ENCODE measurements at regions not wholly inside any gene's neighbourhood (a gene's known extent, or its start where the extent isn't known, plus 50 kb on each side); places are given as distances from the start of the nearest gene placed in this dataset.
A peak's percentile ranks its signal among the peaks of the same experiment; 100 is the strongest.
"Not testable (repeated sequence)": the region's sequence is repeated elsewhere in the genome, so short reads cannot be mapped to it uniquely, and the experiment has no call there.

GRCh38 chr7:113402005-113402404 is 283.7 kb upstream of the SMIM30 start:
- DNase-seq (ENCODE audit: low read depth) = no peak

GRCh38 chr7:113394856-113395255 is 276.5 kb upstream of the SMIM30 start:
- DNase-seq (ENCODE audit: low read depth) = no peak

GRCh38 chr7:113392841-113393540 is 274.6 kb upstream of the SMIM30 start:
- no peak for DNase-seq (ENCODE audit: low read depth)

- DNase-seq (ENCODE audit: low read depth) = no peak
Measured at GRCh38 chr7:113392421-113392820, 274.1 kb upstream of the SMIM30 start.

GRCh38 chr7:113389112-113389646 is 270.8 kb upstream of the SMIM30 start:
- DNase-seq (ENCODE audit: low read depth) = no peak

- no peak for DNase-seq (ENCODE audit: low read depth)
Measured at GRCh38 chr7:113383638-113384037, 265.3 kb upstream of the SMIM30 start.

- DNase-seq (ENCODE audit: low read depth) = no peak
Measured at GRCh38 chr7:113379746-113380145, 261.4 kb upstream of the SMIM30 start.

- no peak for DNase-seq (ENCODE audit: low read depth)
Measured at GRCh38 chr7:113374955-113375354, 256.6 kb upstream of the SMIM30 start.

GRCh38 chr7:113373863-113374262 is 255.5 kb upstream of the SMIM30 start:
- no peak for DNase-seq (ENCODE audit: low read depth)

GRCh38 chr7:113371416-113372043 is 253.2 kb upstream of the SMIM30 start:
- DNase-seq (ENCODE audit: low read depth) = no peak

GRCh38 chr7:113370910-113371309 is 252.6 kb upstream of the SMIM30 start:
- no peak for DNase-seq (ENCODE audit: low read depth)

- DNase-seq (ENCODE audit: low read depth) = no peak
Measured at GRCh38 chr7:113368256-113368655, 249.9 kb upstream of the SMIM30 start.

- no peak for DNase-seq (ENCODE audit: low read depth)
Measured at GRCh38 chr7:113367041-113367586, 248.8 kb upstream of the SMIM30 start.

- DNase-seq (ENCODE audit: low read depth) = no peak
Measured at GRCh38 chr7:113366122-113366521, 247.8 kb upstream of the SMIM30 start.

GRCh38 chr7:113349339-113349738 is 231.0 kb upstream of the SMIM30 start:
- no peak for DNase-seq (ENCODE audit: low read depth)

GRCh38 chr7:113339661-113340060 is 221.3 kb upstream of the SMIM30 start:
- DNase-seq (ENCODE audit: low read depth) = no peak

GRCh38 chr7:113338071-113338696 is 219.8 kb upstream of the SMIM30 start:
- no peak for DNase-seq (ENCODE audit: low read depth)

- DNase-seq (ENCODE audit: low read depth) = not testable (repeated sequence)
Measured at GRCh38 chr7:113336838-113337237, 218.5 kb upstream of the SMIM30 start.

- DNase-seq (ENCODE audit: low read depth) = no peak
Measured at GRCh38 chr7:113331155-113331898, 213.0 kb upstream of the SMIM30 start.

- peak; percentile 45 for DNase-seq (ENCODE audit: low read depth)
Measured at GRCh38 chr7:113321201-113321600, 202.8 kb upstream of the SMIM30 start.

- no peak for DNase-seq (ENCODE audit: low read depth)
Measured at GRCh38 chr7:113320419-113320818, 202.1 kb upstream of the SMIM30 start.
